ENCODE measurements at regions not wholly inside any gene's neighbourhood (a gene's known extent, or its start where the extent isn't known, plus 50 kb on each side); places are given as distances from the start of the nearest gene placed in this dataset.

- intact Hi-C loops (cut with micrococcal nuclease; ENCODE audit: unreplicated experiment) (no loop called here), in situ Hi-C loops (cut with HindIII; ENCODE audit: extremely low pct_ligation_motif_present, low pct_unique_long_range_greater_than_20kb) (no loop called here)
- Histone ChIP-seq H3K4me1 (ENCODE audit: insufficient read depth, low read length) (peaks cover 21% of the 10 kb centered on the region), H3K9me3 (ENCODE audit: low read length) (no peaks in the 10 kb centered on the region), H3K4me2 (ENCODE audit: low read depth, low read length) (no peak overlapping the region), H3K4me3 (replicated peaks in 1 of 3; ENCODE audit: insufficient read depth in 1 of 3, low read depth in 2 of 3, low read length in 3 of 3) (no peak overlapping the region), H3K79me2 (ENCODE audit: insufficient read depth, low read length) (no peaks in the 10 kb centered on the region), H2AFZ (ENCODE audit: low read length) (no peak overlapping the region), H4K20me1 (ENCODE audit: insufficient read depth, low read length) (no peaks in the 10 kb centered on the region), H3K36me3 (replicated peaks in 1 of 2; ENCODE audit: control insufficient read depth in 1 of 2, insufficient read depth in 2 of 2, low read length in 2 of 2) (no peaks in the 10 kb centered on the region), H3K27me3 (ENCODE audit: control insufficient read depth in 1 of 2, insufficient read depth in 2 of 2, low read length in 2 of 2) (no peaks in the 10 kb centered on the region), H3K9ac (ENCODE audit: insufficient read depth, low read depth, low read length) (no peak overlapping the region), H3K27ac (ENCODE audit: extremely low read length, insufficient read depth, low read length) (no peak overlapping the region)
- ChIA-PET CTCF (ENCODE audit: low intra/inter-chr PET ratio, low total read pairs) (no interaction called here), POLR2A (no interaction called here)
- no peak for TF ChIP-seq ZNF276 (CRISPR knock-in tag; IDR thresholded peaks at IDR 0.05; ENCODE audit: low read depth)
- TF ChIP-seq, protein P1, sequence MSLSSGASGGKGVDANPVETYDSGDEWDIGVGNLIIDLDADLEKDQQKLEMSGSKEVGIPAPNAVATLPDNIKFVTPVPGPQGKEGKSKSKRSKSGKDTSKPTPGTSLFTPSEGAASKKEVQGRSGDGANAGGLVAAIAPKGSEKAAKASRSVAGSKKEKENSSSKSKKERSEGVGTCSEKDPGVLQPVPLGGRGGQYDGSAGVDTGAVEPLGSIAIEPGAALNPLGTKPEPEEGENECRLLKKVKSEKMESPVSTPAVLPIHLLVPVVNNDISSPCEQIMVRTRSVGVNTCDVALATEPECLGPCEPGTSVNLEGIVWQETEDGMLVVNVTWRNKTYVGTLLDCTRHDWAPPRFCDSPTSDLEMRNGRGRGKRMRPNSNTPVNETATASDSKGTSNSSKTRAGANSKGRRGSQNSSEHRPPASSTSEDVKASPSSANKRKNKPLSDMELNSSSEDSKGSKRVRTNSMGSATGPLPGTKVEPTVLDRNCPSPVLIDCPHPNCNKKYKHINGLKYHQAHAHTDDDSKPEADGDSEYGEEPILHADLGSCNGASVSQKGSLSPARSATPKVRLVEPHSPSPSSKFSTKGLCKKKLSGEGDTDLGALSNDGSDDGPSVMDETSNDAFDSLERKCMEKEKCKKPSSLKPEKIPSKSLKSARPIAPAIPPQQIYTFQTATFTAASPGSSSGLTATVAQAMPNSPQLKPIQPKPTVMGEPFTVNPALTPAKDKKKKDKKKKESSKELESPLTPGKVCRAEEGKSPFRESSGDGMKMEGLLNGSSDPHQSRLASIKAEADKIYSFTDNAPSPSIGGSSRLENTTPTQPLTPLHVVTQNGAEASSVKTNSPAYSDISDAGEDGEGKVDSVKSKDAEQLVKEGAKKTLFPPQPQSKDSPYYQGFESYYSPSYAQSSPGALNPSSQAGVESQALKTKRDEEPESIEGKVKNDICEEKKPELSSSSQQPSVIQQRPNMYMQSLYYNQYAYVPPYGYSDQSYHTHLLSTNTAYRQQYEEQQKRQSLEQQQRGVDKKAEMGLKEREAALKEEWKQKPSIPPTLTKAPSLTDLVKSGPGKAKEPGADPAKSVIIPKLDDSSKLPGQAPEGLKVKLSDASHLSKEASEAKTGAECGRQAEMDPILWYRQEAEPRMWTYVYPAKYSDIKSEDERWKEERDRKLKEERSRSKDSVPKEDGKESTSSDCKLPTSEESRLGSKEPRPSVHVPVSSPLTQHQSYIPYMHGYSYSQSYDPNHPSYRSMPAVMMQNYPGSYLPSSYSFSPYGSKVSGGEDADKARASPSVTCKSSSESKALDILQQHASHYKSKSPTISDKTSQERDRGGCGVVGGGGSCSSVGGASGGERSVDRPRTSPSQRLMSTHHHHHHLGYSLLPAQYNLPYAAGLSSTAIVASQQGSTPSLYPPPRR (CRISPR knock-in tag; IDR thresholded peaks at IDR 0.05; ENCODE audit: borderline replicate concordance) = no peak
- TF ChIP-seq ZNF773 (CRISPR knock-in tag; IDR thresholded peaks at IDR 0.05; ENCODE audit: borderline replicate concordance) = no peak
- TF ChIP-seq ZNF567 (CRISPR knock-in tag; IDR thresholded peaks at IDR 0.05; ENCODE audit: borderline replicate concordance) = no peak
- no peak for TF ChIP-seq ZBTB34 (CRISPR knock-in tag; IDR thresholded peaks at IDR 0.05)
- no peak for TF ChIP-seq ELF1 (CRISPR knock-in tag; IDR thresholded peaks at IDR 0.05)
- TF ChIP-seq AGO2 (optimal IDR thresholded peaks at IDR 0.05; ENCODE audit: low read depth, low read length) = no peak
- TF ChIP-seq ZFP36L2 (CRISPR knock-in tag; IDR thresholded peaks at IDR 0.05) = no peak
- TF ChIP-seq ZNF839 (CRISPR knock-in tag; IDR thresholded peaks at IDR 0.05; ENCODE audit: borderline replicate concordance) = no peak
- BruUV-seq (replicated peaks) = no TSS peak
- FAIRE-seq (no peak), ATAC-seq (no peak), DNase-seq (ENCODE audit: low spot score) (no peak)
- 67% methylated on average over 19 of the region's 19 CpGs for WGBS (ENCODE audit: low lambda C conversion rate)
Observed at GRCh38 chr13:61670384-61671161, 254.9 kb upstream of the PCDH20 start.
